Hepatocyte (in vitro differentiated cells): ENCODE measurements at regions not wholly inside any gene's neighbourhood (a gene's known extent, or its start where the extent isn't known, plus 50 kb on each side); places are given as distances from the start of the nearest gene placed in this dataset.

Experiments
- EZH2phosphoT487 ChIP-seq: fragments of 200-600 bp; sonication (generic); IDR thresholded peaks from one replicate; pipeline ENCODE4 v1.6.1; 2018; ENCODE audit warnings: antibody characterized with exemption, mild to moderate bottlenecking, low read depth, moderate library complexity; ENCODE audit not compliant: unreplicated experiment, severe bottlenecking
- TF ChIP-seq, protein P1 (sequence below): fragments of 200-600 bp; sonication (generic); IDR thresholded peaks from 2 replicates; pipeline ENCODE4 v1.5.1; 2016; ENCODE audit warnings: antibody characterized with exemption, mild to moderate bottlenecking; ENCODE audit not compliant: poor library complexity

DNA sequence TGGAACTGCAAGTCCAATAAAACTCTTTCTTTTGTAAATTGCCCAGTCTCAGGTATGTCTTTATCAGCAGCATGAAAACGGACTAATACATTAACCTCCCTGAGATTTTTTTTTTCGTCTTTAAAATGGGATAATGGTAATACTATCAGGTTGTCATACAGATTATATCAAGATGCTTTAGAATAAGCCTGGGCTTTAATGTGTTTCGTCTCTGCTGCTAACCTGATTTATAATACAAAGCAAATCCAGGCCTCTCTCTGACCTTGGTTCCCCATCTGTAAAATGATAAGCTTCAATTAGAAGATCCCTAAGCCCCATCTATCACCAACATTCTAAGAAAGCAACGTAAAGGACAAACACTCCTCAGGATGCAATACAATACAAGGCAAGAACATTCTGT, 283.5 kb downstream of the LRATD1 start:
- TF ChIP-seq, protein P1, sequence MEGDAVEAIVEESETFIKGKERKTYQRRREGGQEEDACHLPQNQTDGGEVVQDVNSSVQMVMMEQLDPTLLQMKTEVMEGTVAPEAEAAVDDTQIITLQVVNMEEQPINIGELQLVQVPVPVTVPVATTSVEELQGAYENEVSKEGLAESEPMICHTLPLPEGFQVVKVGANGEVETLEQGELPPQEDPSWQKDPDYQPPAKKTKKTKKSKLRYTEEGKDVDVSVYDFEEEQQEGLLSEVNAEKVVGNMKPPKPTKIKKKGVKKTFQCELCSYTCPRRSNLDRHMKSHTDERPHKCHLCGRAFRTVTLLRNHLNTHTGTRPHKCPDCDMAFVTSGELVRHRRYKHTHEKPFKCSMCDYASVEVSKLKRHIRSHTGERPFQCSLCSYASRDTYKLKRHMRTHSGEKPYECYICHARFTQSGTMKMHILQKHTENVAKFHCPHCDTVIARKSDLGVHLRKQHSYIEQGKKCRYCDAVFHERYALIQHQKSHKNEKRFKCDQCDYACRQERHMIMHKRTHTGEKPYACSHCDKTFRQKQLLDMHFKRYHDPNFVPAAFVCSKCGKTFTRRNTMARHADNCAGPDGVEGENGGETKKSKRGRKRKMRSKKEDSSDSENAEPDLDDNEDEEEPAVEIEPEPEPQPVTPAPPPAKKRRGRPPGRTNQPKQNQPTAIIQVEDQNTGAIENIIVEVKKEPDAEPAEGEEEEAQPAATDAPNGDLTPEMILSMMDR = no peak
- TF ChIP-seq EZH2phosphoT487 = no peak
